ENCODE measurements at regions not wholly inside any gene's neighbourhood (a gene's known extent, or its start where the extent isn't known, plus 50 kb on each side); places are given as distances from the start of the nearest gene placed in this dataset.

DNA sequence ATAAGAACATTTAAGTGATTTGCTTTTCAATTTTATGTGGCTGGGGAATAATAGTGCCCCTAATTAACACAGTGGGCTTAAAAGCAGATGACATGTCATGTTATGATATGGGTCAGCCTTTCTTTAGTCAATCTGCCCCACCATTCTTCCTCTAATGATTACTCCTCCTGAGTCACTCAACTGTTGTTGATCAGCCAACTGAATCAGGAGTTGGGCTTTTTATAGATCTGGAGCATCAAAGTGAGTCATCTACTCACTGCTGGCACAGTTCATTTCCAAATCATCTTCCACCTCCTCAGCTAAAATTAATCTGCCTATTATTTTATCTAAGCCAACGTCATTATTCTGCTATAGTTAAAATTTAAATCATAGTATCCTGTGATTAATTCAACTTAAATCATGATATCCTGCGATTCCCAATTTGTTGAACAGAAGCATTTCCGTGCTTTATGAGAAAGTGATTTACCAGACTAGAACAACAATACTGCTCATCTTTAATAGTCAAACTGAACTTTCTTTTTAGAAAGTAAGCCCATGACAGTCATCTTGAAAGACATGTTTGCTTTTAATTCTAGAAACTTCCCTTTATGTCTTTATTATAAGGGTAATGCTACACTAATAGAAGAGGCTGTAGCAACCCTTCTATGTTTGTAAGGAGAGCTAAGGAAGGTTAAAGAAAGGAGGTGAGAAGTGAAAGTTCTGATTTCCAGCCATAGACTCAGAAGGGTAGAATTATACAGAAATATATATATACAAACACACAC is 551.4 kb downstream of the TBC1D4 start:
- no peak for DNase-seq

DNA sequence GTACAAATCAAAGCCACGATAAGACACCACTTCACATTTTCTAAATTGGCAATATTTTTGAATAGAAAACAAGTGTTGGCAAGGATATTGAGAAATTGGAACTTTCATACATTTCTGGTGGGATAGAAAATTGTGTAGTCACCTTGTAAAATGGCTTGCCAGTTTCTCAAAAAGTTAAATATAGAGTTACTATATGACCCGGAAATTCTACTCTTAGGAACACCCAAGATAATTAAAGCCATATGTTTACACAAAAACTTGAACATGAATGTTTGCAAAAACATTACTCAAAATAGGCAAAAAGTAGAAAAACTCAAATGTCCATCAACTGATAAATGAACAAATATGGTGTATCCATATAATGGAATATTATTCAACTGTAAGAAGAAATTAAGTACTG is 552.5 kb downstream of the TBC1D4 start:
- DNase-seq: no peak

DNA sequence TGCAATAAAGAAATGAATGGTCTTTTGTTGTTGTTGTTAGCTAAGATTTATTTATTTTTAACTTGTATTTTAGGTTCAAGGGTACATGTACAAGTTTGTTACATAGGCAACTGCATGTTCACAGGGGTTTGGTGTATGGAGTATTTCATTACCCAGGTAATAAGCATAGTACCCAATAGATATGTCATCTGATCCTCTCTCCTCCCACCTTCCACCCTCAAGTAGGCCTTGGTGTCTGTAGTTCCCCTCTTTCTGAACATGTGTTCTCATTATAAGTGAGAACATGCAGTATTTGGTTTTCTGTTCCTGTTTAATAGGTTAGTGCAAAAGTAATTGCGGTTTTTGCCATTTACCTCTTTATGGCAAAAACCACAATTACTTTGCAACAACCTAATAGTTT is 554.1 kb downstream of the TBC1D4 start:
- DNase-seq: no peak

DNA sequence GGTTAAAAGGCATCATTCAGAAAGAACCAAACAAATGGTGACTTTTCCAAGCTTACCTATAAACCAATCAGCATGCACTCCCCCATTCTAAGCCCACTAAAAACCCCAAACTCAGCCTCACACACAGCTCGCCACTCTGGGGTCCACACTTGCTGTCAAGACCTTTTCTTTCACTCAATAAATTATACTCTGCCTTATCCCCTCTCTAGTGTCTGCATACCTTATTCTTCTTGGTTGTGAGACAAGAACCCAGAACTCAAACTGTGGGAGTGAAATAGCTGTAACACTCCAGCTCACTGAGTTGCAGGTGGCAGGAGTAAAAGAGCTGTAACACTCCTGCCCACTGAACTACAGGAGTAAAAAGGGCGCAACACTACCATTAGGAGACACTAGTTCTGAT is 559.0 kb downstream of the TBC1D4 start:
- no peak for DNase-seq

DNA sequence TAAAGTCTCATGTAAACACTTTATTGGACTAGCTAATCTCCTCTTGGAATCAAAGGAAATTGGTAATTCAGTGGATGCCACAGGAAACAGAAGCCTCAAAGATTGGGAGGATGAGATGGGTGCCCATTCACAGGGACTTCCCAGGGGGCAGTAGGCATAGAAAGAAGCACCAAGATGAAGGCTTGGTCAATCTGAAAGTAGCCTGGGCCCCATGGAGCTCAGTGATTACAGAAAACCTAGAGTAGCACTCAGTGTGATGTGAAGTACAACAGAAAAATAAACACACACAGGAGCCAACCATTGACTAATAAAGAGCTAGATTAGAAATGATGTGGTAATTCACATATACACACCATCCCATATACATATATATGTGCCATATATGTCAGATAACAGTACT is 560.6 kb downstream of the TBC1D4 start:
- no peak for DNase-seq

DNA sequence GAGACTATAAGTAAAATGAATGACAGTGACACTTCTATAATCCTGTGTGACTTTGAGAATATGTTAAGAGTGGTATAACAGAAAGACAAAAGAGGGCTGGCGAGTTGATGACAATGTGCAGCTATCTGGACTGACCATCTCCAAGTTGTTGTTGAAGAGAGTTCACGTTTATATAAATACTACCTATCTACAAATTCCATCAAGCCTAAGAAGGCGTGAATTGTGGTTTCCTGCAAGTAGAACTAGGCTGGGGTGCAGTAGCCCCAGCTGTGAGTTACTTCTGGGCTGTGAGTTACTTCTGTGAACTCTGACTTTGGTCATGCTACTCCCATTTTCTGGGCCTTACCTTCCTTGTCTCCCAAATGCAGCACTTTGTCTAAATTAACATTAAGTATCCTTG is 561.0 kb downstream of the TBC1D4 start:
- DNase-seq: no peak

DNA sequence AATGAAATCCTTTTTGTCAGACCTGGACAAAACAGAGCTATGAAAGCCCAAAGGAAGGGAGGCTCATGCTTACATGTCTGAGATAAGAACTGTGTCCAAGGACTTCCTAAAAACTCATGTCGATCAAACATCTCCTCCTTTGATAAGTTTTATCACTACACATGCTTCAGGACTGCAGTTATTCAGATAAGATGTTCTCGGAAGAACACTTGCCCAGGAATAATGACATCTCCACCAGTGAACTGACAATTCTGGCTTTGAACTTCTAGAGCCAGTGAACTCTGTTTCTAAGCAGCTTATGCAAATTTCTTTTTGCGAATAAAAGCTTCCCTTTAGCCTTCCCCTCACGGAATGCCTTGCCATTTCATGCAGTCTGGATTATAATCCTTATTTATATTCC is 561.6 kb downstream of the TBC1D4 start:
- DNase-seq: no peak

DNA sequence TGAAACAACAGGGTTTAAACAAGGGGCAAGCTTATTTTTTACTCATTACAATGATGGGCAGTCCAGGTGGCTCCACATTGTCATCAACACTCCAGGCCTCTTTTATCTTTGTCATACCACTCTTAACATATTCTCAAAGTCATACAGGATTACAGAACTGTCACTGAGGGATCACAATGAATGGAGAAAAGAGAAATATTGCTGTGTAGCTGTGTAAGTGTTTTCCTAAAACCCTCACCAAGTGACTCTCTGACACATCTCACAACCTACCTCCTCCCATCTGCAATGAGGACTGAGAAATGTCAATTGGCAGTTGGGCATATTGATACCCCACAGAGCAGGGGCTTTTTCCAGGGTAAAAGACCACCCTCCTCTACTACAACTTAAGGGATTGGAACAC is 562.1 kb downstream of the TBC1D4 start:
- DNase-seq: no peak

DNA sequence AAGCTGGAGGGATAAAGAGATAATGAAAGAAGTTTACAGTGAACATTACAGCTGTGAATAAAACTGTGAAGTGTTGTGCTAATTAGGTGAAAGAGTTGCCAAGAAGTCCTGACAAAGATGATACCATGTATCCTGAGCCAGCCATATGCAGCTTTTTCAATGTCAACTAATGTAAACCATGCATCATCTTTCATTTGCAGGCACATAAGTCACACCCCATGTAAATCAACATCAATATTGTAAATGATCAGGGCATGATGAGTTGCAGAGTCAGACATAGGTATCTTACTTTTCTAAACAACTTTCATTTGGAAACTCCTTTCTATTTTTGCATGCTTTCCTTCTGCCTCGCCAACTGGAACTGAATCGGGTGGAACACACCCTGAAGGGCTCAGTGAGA is 569.1 kb downstream of the TBC1D4 start:
- DNase-seq: no peak

DNA sequence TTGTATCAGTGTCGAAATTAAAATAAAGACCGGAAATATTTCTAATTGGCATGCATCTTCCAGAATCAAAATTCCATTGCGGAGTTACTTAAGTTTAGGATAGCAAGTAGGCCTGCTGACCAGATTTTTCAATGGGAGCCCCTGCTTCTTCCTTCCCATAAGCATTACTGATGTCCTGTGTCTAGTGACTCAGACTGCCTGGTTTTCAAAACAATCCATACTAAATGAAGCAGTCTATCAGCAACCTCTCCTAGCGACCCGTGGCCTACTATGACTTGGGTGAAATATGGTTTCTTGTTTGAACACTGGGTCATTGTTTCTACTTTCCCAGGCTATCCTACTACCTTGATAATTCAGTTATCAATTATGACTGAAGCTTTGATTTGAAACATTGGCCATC is 571.6 kb downstream of the TBC1D4 start:
- DNase-seq: no peak

DNA sequence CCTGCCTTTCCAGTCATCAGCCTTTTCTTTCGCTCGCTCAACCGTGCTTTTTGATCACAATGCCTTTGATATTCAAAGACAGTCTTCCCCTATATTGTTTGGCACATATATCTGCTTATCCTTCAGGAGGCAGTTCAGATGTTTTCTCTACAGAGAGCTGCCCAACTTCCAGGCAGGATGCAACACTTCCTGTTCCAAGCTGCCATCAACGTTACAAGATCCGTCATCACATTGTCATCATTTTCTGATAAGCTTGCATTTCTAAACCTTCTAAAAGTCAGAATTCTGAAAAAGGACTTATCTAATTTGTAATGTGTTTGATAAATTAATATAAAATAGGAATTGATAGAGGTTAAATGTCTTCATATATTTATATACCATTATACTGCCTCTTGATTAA is 574.2 kb downstream of the TBC1D4 start:
- no peak for DNase-seq

DNA sequence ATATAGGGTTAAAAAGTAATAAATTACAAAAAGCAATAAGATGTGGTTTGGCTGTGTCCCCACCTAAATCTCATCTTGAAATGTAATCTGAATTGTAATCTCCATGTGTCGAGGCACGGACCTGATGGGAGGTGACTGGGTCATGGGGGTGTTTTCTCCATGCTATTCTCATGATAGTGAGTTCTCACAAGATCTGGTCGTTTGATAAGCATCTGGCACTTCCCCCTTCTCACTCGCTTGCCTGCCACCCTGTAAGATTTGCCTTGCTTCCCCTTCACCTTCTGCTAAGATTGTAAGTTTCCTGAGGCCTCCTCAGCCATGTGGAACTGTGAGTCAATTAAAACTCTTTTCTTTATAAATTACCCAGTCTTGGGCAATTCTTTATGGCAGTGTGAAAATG is 577.4 kb downstream of the TBC1D4 start:
- DNase-seq: no peak

DNA sequence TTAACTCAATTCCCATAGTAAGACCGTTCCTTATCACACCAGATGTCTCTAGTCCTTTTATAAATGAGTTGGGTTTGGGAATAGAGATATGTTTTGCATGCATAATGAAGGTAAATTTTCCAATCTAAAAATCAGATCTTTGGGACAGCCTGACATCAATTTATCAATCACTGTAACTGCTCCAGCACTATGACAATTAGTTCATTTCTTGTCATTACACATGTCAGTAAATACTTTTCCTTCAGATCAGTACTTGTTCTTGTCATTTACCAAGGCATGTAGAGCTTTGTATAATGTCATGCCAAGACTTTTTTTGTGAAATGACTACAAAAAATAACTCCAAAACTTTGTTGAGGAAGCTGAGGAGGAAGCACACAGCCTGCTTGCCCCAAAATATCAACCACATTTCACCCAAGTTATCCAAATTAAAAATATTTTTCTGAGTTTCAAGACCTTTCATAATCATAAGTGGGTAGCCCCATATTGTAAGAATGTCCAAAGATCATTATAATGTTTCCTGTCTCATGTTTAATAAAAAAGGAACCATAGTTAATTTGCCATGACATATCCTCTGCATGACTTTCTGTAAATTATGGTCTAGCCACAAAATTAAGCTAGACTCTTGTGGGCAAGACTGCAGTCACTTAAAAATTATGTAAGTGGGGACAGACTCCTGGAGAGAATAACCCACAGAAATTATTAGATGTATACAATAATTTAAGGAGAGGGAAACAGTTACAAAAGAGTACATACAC is 586.8 kb downstream of the TBC1D4 start:
- DNase-seq: no peak

DNA sequence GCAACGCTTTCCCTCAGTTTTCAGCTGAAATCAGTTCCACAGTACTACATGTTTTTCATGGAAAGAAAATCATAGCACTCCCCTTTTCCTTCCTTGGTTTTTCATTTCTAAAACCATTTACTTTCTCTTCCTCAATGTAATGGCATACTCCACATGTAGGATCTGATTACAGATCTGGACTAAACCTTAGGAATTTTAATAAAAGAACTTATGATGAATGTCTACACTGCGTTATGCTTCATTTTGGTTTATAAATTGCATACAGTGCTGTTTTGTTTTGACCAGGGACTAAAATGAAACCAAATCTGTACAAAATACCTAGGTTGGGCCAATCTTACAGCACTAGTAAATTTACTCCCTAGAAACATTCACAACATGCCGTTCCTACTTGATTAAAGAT is 589.9 kb downstream of the TBC1D4 start:
- no peak for DNase-seq

DNA sequence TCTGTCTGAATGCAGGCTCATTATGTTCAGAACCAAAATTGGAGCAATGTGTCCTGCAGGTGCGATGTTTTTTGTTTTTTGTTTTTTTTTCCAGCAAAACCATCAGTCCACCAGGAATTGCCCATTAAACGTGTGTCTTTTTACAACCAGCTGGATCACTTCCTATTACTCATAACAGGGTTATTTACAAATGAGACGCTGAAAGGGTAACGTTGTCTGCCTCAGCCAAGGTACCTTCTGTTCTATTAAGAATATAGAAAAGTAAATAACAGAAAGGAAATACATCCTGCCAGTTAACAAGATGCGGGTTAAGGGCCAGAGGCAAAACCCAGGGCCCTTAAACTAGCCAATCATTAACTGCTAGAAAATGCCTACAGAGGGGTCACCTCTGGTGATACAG is 590.4 kb downstream of the TBC1D4 start:
- DNase-seq: no peak

DNA sequence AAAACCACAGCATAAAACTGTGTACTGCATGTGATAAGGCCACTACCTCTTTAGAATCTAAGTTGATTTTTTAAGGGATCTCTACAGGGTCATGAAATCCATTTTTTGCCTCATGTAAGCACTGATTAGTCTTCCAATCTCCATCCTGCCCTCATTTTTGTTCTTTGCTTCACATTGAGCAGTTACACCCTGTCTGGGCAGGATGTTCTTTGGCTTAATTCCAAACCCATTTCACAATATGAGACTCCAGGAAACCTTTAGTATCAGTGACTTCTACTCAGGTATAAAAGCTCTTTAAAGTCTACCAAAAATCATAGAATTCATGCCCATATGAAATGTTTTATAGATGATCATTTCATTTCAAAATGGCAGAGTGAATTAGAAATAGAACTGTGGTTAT is 592.6 kb downstream of the TBC1D4 start:
- DNase-seq: no peak

DNA sequence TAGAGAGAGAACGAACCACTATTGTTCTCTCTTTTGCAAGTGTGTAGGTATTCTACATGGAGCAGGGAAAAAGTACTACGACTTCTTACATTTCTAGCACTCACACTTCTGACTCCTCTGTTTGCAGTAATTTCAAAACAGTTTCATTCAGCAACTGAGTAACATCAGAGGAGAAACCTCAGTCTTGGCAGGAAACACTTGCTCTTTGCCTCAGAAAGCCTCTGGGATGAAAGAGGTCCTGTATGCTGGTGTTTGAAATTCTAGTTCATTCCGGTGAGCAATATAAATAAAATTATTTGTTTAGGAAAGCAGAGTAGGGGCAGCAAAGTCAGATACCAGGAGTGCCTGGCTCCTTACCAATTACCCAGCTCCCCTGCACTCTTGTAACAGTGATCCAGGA is 595.5 kb downstream of the TBC1D4 start:
- DNase-seq: no peak

DNA sequence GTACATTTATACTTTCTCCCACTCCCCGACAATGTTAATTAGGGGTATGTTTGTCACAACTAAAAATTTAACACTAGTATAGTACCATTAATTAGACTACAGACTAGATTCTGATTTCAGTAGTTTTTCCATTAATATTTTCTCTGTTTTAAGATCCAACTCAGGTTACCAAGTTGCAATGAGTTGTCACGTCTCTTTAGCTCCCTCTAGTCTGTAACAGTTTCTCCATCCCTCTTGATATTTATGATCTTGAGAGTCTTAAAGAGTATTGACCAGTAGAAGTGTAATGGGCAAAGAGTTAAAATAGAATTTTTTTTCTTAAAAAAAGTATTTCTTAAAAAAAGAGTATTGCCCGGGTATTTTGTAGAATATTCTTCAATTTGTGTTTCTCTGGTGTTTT is 598.1 kb downstream of the TBC1D4 start:
- DNase-seq: no peak

DNA sequence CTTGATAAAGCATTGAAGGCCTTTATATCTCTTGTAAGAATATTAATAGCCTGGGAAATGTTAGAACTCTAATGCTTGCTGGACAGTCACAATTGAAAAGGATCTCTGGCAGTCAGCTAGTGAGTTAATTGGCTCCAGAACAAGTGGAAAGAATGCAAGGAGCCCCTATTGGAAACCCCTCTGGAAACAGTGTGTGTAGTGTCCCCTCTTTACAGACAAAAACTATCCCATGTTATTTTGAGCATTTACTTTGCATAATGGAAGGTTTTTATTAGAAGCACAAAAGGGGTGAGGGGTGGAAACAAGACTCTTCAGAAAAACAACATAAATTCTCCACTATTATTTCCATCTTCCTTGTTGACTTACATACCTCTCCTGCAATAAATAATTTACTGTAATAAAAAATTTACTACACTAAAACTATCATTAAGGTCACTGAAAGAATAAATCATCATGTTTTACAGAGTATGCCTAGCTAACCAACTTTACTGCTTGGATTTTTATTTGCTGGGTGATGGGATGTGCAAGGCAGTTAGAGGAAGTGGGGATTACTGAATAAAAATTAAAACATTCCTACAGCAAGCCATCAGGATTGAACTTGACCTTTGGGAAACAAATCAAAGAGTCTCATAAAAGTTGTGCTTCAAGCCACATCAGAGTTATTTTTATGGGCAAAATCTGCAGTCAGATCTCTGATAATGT is 610.4 kb downstream of the TBC1D4 start:
- no peak for DNase-seq

DNA sequence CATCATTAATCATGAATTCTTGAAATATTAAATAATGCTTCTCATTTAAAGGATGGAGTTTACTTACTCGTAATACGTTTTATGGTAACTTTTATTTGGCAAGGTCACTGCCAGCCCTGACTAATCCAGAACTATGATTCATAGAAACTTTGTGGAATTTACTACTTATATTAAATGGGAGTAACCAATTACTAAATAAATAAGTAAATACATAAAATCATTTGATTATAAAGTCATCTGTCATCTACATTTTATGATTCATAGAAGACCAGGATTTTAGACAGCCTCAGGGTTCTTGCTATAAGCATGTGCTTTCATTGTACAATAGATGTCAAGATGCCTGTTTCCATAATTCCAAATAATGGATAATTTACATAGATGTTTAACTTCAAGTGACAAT is 611.1 kb downstream of the TBC1D4 start:
- DNase-seq: no peak

DNA sequence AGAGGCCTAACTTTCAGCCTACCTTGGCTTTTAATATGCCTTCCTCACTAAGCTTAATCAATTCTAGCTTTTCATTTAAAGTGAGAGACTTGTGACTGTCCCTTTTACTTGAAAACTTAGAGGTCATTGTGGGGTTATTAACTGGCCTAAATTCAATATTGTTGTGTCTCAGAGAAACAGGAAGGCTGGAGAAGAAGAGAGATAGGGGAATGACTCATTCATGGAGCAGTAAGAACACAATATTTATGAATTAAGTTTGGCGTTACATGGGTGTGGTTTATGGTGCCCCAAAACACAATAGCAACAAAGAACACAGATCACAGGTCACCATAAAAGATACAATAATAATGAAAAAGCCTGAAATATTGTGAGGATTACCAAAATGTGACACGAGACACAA is 612.1 kb downstream of the TBC1D4 start:
- no peak for DNase-seq

DNA sequence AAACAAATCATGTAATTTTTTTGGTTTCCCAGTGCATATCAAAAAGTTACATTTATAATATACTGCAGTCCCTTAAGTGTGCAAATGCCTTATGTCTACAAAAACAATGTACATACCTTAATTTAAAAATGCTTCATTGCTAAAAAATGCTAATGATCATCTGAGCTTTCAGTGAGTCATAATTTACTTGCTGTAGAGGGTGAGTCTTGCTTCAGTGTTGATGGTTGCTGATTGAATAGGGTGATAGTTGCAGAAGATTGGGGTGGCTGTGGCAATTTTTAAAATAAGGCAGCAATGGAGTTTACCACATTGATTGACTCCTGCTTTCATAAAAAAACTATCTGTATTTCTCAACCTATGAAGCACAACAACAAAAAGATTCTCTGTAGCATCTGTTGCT is 613.9 kb downstream of the TBC1D4 start:
- DNase-seq: no peak

DNA sequence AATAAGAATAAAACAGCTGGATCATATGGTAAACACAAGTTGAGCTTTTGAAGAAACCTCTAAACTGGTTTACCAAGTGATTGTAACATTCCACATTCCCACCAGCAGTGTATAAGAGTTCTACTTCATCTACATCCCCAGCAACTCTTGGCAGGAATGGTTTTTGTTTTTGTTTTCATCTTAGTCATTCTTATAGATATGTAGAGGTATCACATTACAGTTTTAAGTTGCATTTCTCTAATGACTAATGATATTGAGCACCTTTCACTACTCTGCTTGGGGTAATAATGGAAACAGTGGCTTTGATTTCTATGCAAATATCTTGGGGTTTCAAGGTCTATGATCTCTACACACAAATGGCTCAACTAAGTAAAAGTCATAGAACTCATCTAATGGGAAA is 614.5 kb downstream of the TBC1D4 start:
- DNase-seq: no peak

DNA sequence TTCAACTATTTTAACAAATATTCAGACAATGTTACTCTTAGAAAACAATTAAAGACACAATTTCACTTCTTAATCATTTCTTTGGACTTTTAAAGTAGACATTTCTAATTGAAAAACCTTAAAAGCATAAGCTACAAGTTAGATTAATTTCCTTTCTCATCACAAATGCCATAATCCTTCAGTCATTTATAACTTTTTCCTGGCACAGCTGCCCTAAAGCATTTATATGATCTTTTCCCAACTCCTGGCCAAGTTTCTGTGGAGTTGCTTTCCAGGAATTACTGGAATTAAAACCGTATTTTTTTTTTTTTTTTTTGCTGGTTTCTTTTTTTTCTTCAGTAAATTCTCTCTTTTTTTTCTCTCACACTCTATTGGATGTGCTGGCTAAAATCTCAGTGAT is 615.9 kb downstream of the TBC1D4 start:
- no peak for DNase-seq
